ENCODE measurements at regions not wholly inside any gene's neighbourhood (a gene's known extent, or its start where the extent isn't known, plus 50 kb on each side); places are given as distances from the start of the nearest gene placed in this dataset.

DNA sequence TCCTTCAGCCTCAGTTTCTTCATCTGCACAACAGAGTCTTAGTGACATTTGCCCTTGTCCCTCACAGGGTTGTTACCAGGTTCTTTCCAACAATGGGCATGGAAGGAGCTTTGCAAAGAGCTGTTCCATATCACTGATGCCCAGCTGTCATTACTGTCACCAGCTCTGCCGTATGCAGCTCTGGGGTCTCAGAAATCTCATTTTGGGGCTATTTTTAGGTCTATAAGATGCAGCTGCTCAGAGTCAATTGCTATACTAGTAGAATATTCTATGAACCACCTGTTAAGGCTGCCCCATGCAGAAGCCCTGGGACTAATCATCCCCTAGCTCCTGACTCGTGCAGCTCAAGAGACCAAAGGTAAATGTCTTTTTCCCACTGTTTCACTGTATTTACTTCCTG is 105.1 kb upstream of the TNPO1 start:
- Histone ChIP-seq H3K27ac (ENCODE audit: low read length) (no peak overlapping the region), H3K4me3 (ENCODE audit: low read length) (no peak overlapping the region), H4K20me1 (ENCODE audit: low read length) (no peaks in the 10 kb centered on the region), H3K79me2 (ENCODE audit: low read length) (no peaks in the 10 kb centered on the region), H3K27me3 (ENCODE audit: low read length) (no peaks in the 10 kb centered on the region), H3K4me1 (ENCODE audit: insufficient read depth, low read length) (no peaks in the 10 kb centered on the region), H3K9ac (ENCODE audit: low read length) (no peak overlapping the region), H3K4me2 (ENCODE audit: low read length) (no peak overlapping the region), H2AFZ (ENCODE audit: low read length) (no peak overlapping the region), H3K36me3 (ENCODE audit: low read depth, low read length) (no peaks in the 10 kb centered on the region), H3F3A (ENCODE audit: low read length, unreplicated experiment) (no peaks in the 10 kb centered on the region), H3K9me2 (replicated peaks; ENCODE audit: low read length) (no peaks in the 10 kb centered on the region), H3K9me3 (ENCODE audit: low read length) (no peaks in the 10 kb centered on the region)
- no peak for DNase-seq
- ChIA-PET POLR2A (ENCODE audit: unreplicated experiment) (no interaction called here), CTCF (no interaction called here)
- intact Hi-C loops (cut with micrococcal nuclease) = no loop called here
- no TSS peak for BruUV-seq (replicated peaks)
- TF ChIP-seq, protein P1, sequence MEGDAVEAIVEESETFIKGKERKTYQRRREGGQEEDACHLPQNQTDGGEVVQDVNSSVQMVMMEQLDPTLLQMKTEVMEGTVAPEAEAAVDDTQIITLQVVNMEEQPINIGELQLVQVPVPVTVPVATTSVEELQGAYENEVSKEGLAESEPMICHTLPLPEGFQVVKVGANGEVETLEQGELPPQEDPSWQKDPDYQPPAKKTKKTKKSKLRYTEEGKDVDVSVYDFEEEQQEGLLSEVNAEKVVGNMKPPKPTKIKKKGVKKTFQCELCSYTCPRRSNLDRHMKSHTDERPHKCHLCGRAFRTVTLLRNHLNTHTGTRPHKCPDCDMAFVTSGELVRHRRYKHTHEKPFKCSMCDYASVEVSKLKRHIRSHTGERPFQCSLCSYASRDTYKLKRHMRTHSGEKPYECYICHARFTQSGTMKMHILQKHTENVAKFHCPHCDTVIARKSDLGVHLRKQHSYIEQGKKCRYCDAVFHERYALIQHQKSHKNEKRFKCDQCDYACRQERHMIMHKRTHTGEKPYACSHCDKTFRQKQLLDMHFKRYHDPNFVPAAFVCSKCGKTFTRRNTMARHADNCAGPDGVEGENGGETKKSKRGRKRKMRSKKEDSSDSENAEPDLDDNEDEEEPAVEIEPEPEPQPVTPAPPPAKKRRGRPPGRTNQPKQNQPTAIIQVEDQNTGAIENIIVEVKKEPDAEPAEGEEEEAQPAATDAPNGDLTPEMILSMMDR (conservative IDR thresholded peaks at IDR 0.05; ENCODE audit: low read depth, low read length) = no peak
- no peak for TF ChIP-seq EZH2phosphoT487 (IDR thresholded peaks at IDR 0.05; ENCODE audit: borderline replicate concordance, low read length)
- no peak for TF ChIP-seq EZH2 (IDR thresholded peaks at IDR 0.05; ENCODE audit: low read length, unreplicated experiment)
- ATAC-seq = no peak

GRCh38 chr5:72709341-72709740 is 107.1 kb upstream of the TNPO1 start:
- Histone ChIP-seq H3K36me3 (ENCODE audit: low read depth, low read length) (no peaks in the 10 kb centered on the region), H3F3A (ENCODE audit: low read length, unreplicated experiment) (no peaks in the 10 kb centered on the region), H3K4me2 (ENCODE audit: low read length) (no peak overlapping the region), H3K27me3 (ENCODE audit: low read length) (no peaks in the 10 kb centered on the region), H3K9me2 (replicated peaks; ENCODE audit: low read length) (no peaks in the 10 kb centered on the region), H3K9me3 (ENCODE audit: low read length) (no peaks in the 10 kb centered on the region), H3K9ac (ENCODE audit: low read length) (no peak overlapping the region), H3K27ac (ENCODE audit: low read length) (no peak overlapping the region), H3K4me3 (ENCODE audit: low read length) (no peak overlapping the region), H2AFZ (ENCODE audit: low read length) (no peak overlapping the region), H3K79me2 (ENCODE audit: low read length) (no peaks in the 10 kb centered on the region), H3K4me1 (ENCODE audit: insufficient read depth, low read length) (no peaks in the 10 kb centered on the region), H4K20me1 (ENCODE audit: low read length) (no peaks in the 10 kb centered on the region)
- POLR2A ChIA-PET (ENCODE audit: unreplicated experiment) = no interaction called here
- ATAC-seq (no peak), DNase-seq (no peak)
- intact Hi-C loops (cut with micrococcal nuclease) = no loop called here
- BruUV-seq (replicated peaks) = no TSS peak
- CTCF ChIA-PET = no interaction called here
- TF ChIP-seq EZH2phosphoT487 (IDR thresholded peaks at IDR 0.05; ENCODE audit: borderline replicate concordance, low read length) (no peak), EZH2 (IDR thresholded peaks at IDR 0.05; ENCODE audit: low read length, unreplicated experiment) (no peak)
- TF ChIP-seq, protein P1 (conservative IDR thresholded peaks at IDR 0.05; ENCODE audit: low read depth, low read length) = no peak

DNA sequence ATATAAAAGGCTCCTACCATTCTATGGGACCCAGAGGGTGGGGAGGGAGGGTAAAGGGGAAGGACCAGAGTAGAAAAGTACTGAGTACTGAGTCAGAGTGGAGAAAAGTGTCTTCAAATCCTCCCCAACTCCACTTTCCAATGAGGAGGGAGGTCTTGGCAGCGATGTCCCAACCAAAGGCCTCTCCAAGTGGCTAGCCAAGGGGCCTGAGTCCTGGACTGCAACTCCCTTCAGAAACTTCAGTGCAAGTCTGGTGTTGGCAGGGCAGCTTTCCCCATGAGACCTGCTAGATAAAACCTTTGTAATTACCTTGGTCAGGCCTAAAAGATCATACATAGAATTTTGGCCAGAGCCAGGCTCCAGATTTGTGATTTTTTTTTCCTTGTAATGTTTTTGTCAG is 111.3 kb upstream of the TNPO1 start:
- Histone ChIP-seq H3F3A (ENCODE audit: low read length, unreplicated experiment) (no peaks in the 10 kb centered on the region), H3K4me3 (ENCODE audit: low read length) (no peak overlapping the region), H3K4me1 (ENCODE audit: insufficient read depth, low read length) (no peaks in the 10 kb centered on the region), H3K79me2 (ENCODE audit: low read length) (no peaks in the 10 kb centered on the region), H3K9ac (ENCODE audit: low read length) (no peak overlapping the region), H3K27me3 (ENCODE audit: low read length) (no peaks in the 10 kb centered on the region), H4K20me1 (ENCODE audit: low read length) (no peaks in the 10 kb centered on the region), H2AFZ (ENCODE audit: low read length) (no peak overlapping the region), H3K4me2 (ENCODE audit: low read length) (no peak overlapping the region), H3K9me2 (replicated peaks; ENCODE audit: low read length) (no peaks in the 10 kb centered on the region), H3K9me3 (ENCODE audit: low read length) (no peaks in the 10 kb centered on the region), H3K27ac (ENCODE audit: low read length) (no peak overlapping the region), H3K36me3 (ENCODE audit: low read depth, low read length) (no peaks in the 10 kb centered on the region)
- DNase-seq = no peak
- no TSS peak for BruUV-seq (replicated peaks)
- ChIA-PET POLR2A (ENCODE audit: unreplicated experiment) (no interaction called here), CTCF (no interaction called here)
- TF ChIP-seq EZH2phosphoT487 (IDR thresholded peaks at IDR 0.05; ENCODE audit: borderline replicate concordance, low read length) (no peak), EZH2 (IDR thresholded peaks at IDR 0.05; ENCODE audit: low read length, unreplicated experiment) (no peak)
- TF ChIP-seq, protein P1 (conservative IDR thresholded peaks at IDR 0.05; ENCODE audit: low read depth, low read length) = no peak
- ATAC-seq = no peak
- intact Hi-C loops (cut with micrococcal nuclease) = no loop called here

Measured in PC-3 (cell line).